H9 (cell line): ENCODE measurements at regions not wholly inside any gene's neighbourhood (a gene's known extent, or its start where the extent isn't known, plus 50 kb on each side); places are given as distances from the start of the nearest gene placed in this dataset.

Source experiments
- DNase-seq: peaks from one replicate; pipeline ENCODE4 v3.0.0-alpha.2; 2017
- H2AFZ ChIP-seq: one replicate; pipeline ENCODE4 v1.6.1; 2013; ENCODE audit warnings: mild to moderate bottlenecking, low read length, control low read depth, moderate library complexity
- H2AK5ac ChIP-seq: 2 replicates; pipeline ENCODE4 v1.6.1; 2013; ENCODE audit warnings: low read length, control low read depth, mixed read lengths; ENCODE audit not compliant: insufficient read length
- H2BK120ac ChIP-seq: one replicate; pipeline ENCODE4 v1.6.1; 2013; ENCODE audit warnings: low read depth, mild to moderate bottlenecking, low read length, control low read depth, inconsistent platforms; ENCODE audit not compliant: poor library complexity, severe bottlenecking
- H2BK12ac ChIP-seq: 2 replicates; pipeline ENCODE4 v1.6.1; 2013; ENCODE audit warnings: low read length, control low read depth, mixed read lengths, low read depth; ENCODE audit not compliant: insufficient read length
- H2BK15ac ChIP-seq: 2 replicates; pipeline ENCODE4 v1.6.1; 2013; ENCODE audit warnings: low read depth, low read length, control low read depth
- H2BK20ac ChIP-seq: one replicate; pipeline ENCODE4 v1.6.1; 2013; ENCODE audit warnings: low read depth, mild to moderate bottlenecking, low read length, control low read depth, inconsistent platforms; ENCODE audit not compliant: poor library complexity, severe bottlenecking
- H2BK5ac ChIP-seq: 2 replicates; pipeline ENCODE4 v1.6.1; 2013; ENCODE audit warnings: low read length, control low read depth, mixed read lengths; ENCODE audit not compliant: insufficient read length
- H3K14ac ChIP-seq: 2 replicates; pipeline ENCODE4 v1.6.1; 2013; ENCODE audit warnings: low read length, control low read depth; ENCODE audit not compliant: insufficient read depth
- H3K18ac ChIP-seq: 2 replicates; pipeline ENCODE4 v1.6.1; 2013; ENCODE audit warnings: low read depth, mild to moderate bottlenecking, mixed read lengths, low read length, control low read depth; ENCODE audit not compliant: insufficient read length
- H3K23ac ChIP-seq: 2 replicates; pipeline ENCODE4 v1.6.1; 2013; ENCODE audit warnings: low read length, control low read depth, mixed read lengths, low read depth; ENCODE audit not compliant: insufficient read length
- H3K23me2 ChIP-seq: 2 replicates; pipeline ENCODE4 v1.6.1; 2013; ENCODE audit warnings: low read depth, mild to moderate bottlenecking, mixed read lengths, low read length, control low read depth; ENCODE audit not compliant: insufficient read length, poor library complexity, severe bottlenecking
- H3K27ac ChIP-seq: 2 replicates; pipeline ENCODE4 v1.5.1; 2013; ENCODE audit warnings: low read length, control low read depth, mixed read lengths, low read depth; ENCODE audit not compliant: insufficient read length
- H3K27me3 ChIP-seq: 2 replicates; pipeline ENCODE4 v1.6.1; 2013; ENCODE audit warnings: low read length, control low read depth, inconsistent platforms; ENCODE audit not compliant: insufficient read depth
- H3K4ac ChIP-seq: 2 replicates; pipeline ENCODE4 v1.6.1; 2013; ENCODE audit warnings: low read depth, mild to moderate bottlenecking, control low read depth, inconsistent platforms, low read length, moderate library complexity
- H3K4me1 ChIP-seq: 2 replicates; pipeline ENCODE4 v1.6.1; 2013; ENCODE audit warnings: low read length, control low read depth, inconsistent platforms; ENCODE audit not compliant: insufficient read depth
- H3K4me2 ChIP-seq: 2 replicates; pipeline ENCODE4 v1.6.1; 2013; ENCODE audit warnings: low read length, control low read depth, mixed read lengths; ENCODE audit not compliant: insufficient read length, insufficient read depth
- H3K56ac ChIP-seq: 2 replicates; pipeline ENCODE4 v1.6.1; 2013; ENCODE audit warnings: low read depth, mild to moderate bottlenecking, mixed read lengths, low read length, control low read depth; ENCODE audit not compliant: insufficient read length
- H3K79me1 ChIP-seq: 2 replicates; pipeline ENCODE4 v1.6.1; 2013; ENCODE audit warnings: low read depth, mild to moderate bottlenecking, moderate library complexity, low read length, control low read depth, inconsistent platforms; ENCODE audit not compliant: insufficient read depth, poor library complexity, severe bottlenecking
- H3K79me2 ChIP-seq: 2 replicates; pipeline ENCODE4 v1.6.1; 2013; ENCODE audit warnings: low read length, control low read depth, inconsistent platforms; ENCODE audit not compliant: insufficient read depth
- H3K9ac ChIP-seq: 2 replicates; pipeline ENCODE4 v1.6.1; 2013; ENCODE audit warnings: low read length, control low read depth, mixed read lengths; ENCODE audit not compliant: insufficient read length; ENCODE audit errors: extremely low read depth
- H3K9me3 ChIP-seq: one replicate; pipeline ENCODE4 v1.6.1; 2013; ENCODE audit warnings: low read depth, low read length, inconsistent platforms; ENCODE audit not compliant: control insufficient read depth
- H3T11ph ChIP-seq: one replicate; pipeline ENCODE4 v1.6.1; 2013; ENCODE audit warnings: mild to moderate bottlenecking, low read length, control low read depth, inconsistent platforms
- H4K20me1 ChIP-seq: one replicate; pipeline ENCODE4 v1.6.1; 2013; ENCODE audit not compliant: control insufficient read depth, insufficient read length, insufficient read depth
- H4K5ac ChIP-seq: 2 replicates; pipeline ENCODE4 v1.6.1; 2013; ENCODE audit warnings: low read depth, mild to moderate bottlenecking, mixed read lengths, low read length, control low read depth; ENCODE audit not compliant: insufficient read length
- H4K8ac ChIP-seq: replicated peaks from 2 replicates; pipeline ENCODE4 v1.6.1; 2013; ENCODE audit warnings: low read length, control low read depth, mixed read lengths, low read depth; ENCODE audit not compliant: insufficient read length
- H4K91ac ChIP-seq: 2 replicates; pipeline ENCODE4 v1.6.1; 2013; ENCODE audit warnings: low read depth, mild to moderate bottlenecking, moderate library complexity, mixed read lengths, low read length, control low read depth; ENCODE audit not compliant: insufficient read length
- H3K27ac Mint-ChIP-seq, 3 experiments: 2 replicates in 2 of 3; 3 replicates in 1 of 3; pipeline ENCODE4 v1.8.0; 2020 to 2021; ENCODE audit warnings: mixed read lengths in 3 of 3, mild to moderate bottlenecking in 1 of 3, moderate library complexity in 1 of 3
- H3K27me3 Mint-ChIP-seq: 2 replicates; pipeline ENCODE4 v1.8.0; 2021; ENCODE audit warnings: low read depth, mild to moderate bottlenecking, moderate library complexity, mixed read lengths
- H3K36me3 Mint-ChIP-seq, 3 experiments: 2 replicates in 2 of 3; 3 replicates in 1 of 3; pipeline ENCODE4 v1.8.0; 2020 to 2021; ENCODE audit warnings: low read depth in 3 of 3, mixed read lengths in 3 of 3; ENCODE audit not compliant: insufficient read depth in 1 of 3
- H3K4me1 Mint-ChIP-seq, 2 experiments: 2 replicates each; pipeline ENCODE4 v1.8.0; 2020; ENCODE audit warnings: mixed read lengths in 2 of 2
- H3K4me3 Mint-ChIP-seq, 2 experiments: 2 replicates in 1 of 2; 3 replicates in 1 of 2; pipeline ENCODE4 v1.8.0; 2020 to 2021; ENCODE audit warnings: mild to moderate bottlenecking in 2 of 2, mixed read lengths in 2 of 2, moderate library complexity in 1 of 2
- H3K9me3 Mint-ChIP-seq, 2 experiments: 2 replicates in 1 of 2; 3 replicates in 1 of 2; pipeline ENCODE4 v1.8.0; 2020; ENCODE audit warnings: mild to moderate bottlenecking in 2 of 2, mixed read lengths in 2 of 2, moderate library complexity in 1 of 2
- CTCF ChIP-seq: fragments of 200-600 bp; sonication (generic); conservative IDR thresholded peaks from 3 replicates; pipeline ENCODE4 v1.8.0; 2021; ENCODE audit warnings: antibody characterized with exemption, mild to moderate bottlenecking
- WGBS: extraction: QIAGEN DNeasy Blood & Tissue Kit; methylation state at CpG from one replicate; pipeline ENCODE4 v1.1.7; 2013; ENCODE audit warnings: missing lambda C conversion rate, low lambda C conversion rate, mixed read lengths; ENCODE audit not compliant: insufficient read length; ENCODE audit errors: extremely low coverage; 5-methylcytosine and 5-hydroxymethylcytosine counted together

GRCh38 chr9:96152550-96152949 is 149.4 kb downstream of the HSD17B3 start:
- H2BK5ac ChIP-seq, result no peak overlapping the region
- H3K9me3 ChIP-seq, result no peaks in the 10 kb centered on the region
- no peak overlapping the region for H3K9ac ChIP-seq
- no peak overlapping the region for H3K4ac ChIP-seq
- no peak overlapping the region for H3K23ac ChIP-seq
- no peak overlapping the region for H3K4me3 Mint-ChIP-seq
- H2BK20ac ChIP-seq, result no peak overlapping the region
- no peaks in the 10 kb centered on the region; a peak in 1 of 7 replicates for H3K36me3 Mint-ChIP-seq
- no peak overlapping the region for H4K5ac ChIP-seq
- no peak for TF ChIP-seq CTCF
- no peaks in the 10 kb centered on the region for H4K20me1 ChIP-seq
- H3K27me3 Mint-ChIP-seq, result peaks cover 6% of the 10 kb centered on the region
- no peaks in the 10 kb centered on the region for H3K79me2 ChIP-seq
- no peak overlapping the region for H2BK12ac ChIP-seq
- no peak overlapping the region for H2AFZ ChIP-seq
- no peak overlapping the region for H3K4me2 ChIP-seq
- no peak for DNase-seq
- no peaks in the 10 kb centered on the region for H3K27me3 ChIP-seq
- H3K4me1 ChIP-seq, result no peaks in the 10 kb centered on the region
- H3K79me1 ChIP-seq, result no peaks in the 10 kb centered on the region
- no peaks in the 10 kb centered on the region for H3K23me2 ChIP-seq
- H2BK120ac ChIP-seq, result no peak overlapping the region
- H3T11ph ChIP-seq, result no peak overlapping the region
- no CpG with 5 or more reads among the region's 2 CpGs for WGBS
- no peak overlapping the region for H3K56ac ChIP-seq
- H3K18ac ChIP-seq, result no peak overlapping the region
- H3K4me1 Mint-ChIP-seq, result peaks cover 7 to 10% of the 10 kb centered on the region in 2 experiments
- H4K8ac ChIP-seq, result no peak overlapping the region
- no peaks in the 10 kb centered on the region; a peak in 2 of 5 replicates for H3K9me3 Mint-ChIP-seq
- H3K27ac ChIP-seq, result no peak overlapping the region
- no peak overlapping the region for H3K27ac Mint-ChIP-seq
- H4K91ac ChIP-seq, result no peak overlapping the region
- no peak overlapping the region for H2BK15ac ChIP-seq
- no peak overlapping the region for H2AK5ac ChIP-seq
- H3K14ac ChIP-seq, result no peak overlapping the region
